ENCODE measurements at regions not wholly inside any gene's neighbourhood (a gene's known extent, or its start where the extent isn't known, plus 50 kb on each side); places are given as distances from the start of the nearest gene placed in this dataset.
A peak's percentile ranks its signal among the peaks of the same experiment; 100 is the strongest.

DNA sequence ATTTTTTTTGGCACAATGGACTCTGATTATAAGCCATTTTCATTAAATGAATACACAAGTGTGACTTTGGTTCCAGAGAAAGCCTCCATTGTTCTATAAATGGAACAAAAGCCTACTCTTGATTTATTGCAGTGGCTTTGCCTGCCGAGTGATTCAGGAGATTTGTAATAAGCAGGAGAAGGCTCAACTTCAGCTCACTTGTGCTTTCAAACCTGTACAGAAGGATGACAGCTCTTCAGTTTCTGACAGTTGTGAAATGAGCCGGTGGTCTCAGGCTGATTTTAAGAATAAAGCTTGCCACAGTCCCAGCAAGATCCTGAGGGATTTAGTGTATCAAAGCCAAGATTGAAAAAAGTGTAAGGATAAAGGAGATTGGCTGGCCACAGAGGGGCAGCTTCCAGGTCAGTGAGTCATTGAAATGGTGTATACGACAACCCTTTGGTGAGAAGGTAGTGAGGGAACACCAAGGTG, 438.8 kb upstream of the TGFBR2 start:
- no peak for DNase-seq (ENCODE audit: low read depth)

DNA sequence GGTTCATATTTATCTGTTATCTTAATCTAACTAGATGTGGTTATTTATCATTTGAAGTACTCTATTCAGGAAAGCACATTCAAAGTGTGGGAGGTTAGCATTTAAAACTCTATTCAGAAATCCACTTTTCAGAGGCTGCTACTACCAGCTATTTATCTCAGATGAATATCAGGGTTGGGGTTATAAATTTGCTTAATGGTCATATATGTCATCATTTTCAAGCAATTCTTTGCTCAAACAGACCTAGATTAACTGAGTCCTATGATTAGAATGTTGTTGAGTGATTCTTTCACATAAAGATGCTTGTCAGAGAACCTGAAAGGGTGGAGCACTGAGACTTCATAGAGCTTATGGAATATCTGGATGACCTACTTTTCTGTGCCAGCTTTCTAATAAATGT, 436.9 kb upstream of the TGFBR2 start:
- DNase-seq (ENCODE audit: low read depth) = no peak

DNA sequence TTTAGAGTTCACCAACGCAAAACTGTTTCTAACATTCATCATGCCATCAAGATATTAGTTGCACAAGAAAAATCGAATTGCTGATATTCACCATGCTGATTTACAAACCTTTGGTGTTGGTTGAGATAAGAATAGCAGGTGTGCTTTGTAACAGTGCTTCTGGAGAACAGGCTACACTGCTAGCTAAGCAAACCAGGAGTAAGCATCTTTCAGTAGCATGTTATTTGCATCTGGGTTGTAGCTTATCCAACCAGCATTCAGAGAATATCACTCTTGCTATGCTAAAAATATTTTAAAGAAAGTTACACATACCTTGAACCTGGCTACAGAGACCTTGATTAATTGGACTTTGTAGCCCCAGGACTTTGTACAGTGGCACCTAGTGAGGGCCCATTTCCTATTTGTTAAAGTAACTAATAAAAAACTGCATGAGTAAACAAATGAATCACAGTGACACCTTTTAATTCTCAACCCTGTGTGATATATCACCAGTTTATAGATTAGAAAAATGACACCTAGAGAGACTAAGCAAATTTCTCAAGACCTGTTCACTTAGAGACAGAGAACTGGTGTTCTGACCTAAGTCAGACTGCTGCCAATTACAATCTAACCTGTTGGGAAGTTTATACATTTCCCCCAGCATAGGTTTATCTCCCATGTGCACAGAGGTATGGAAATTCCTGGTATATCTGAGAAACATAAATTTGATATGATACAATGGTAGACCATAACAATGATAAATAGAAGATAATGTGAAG, 435.5 kb upstream of the TGFBR2 start:
- no peak for DNase-seq (ENCODE audit: low read depth)

DNA sequence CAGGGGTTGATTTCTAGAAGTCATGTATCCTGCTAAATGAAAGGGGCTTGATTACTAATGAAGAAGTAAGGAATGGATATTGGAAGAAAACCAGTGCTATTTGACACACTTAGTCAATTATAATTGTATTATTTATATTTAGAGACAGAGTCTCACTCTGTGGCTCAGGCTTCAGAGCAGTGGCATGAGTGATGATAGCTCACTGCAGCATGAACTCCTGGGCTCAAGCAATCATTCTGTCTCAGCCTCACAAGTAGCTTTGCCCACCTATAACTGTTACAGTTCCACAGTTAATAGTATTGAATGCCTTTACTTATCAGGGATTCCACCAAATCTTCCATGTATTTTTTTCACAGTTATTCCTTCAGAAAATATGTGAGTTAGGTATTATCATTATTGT, 432.0 kb upstream of the TGFBR2 start:
- no peak for DNase-seq (ENCODE audit: low read depth)

DNA sequence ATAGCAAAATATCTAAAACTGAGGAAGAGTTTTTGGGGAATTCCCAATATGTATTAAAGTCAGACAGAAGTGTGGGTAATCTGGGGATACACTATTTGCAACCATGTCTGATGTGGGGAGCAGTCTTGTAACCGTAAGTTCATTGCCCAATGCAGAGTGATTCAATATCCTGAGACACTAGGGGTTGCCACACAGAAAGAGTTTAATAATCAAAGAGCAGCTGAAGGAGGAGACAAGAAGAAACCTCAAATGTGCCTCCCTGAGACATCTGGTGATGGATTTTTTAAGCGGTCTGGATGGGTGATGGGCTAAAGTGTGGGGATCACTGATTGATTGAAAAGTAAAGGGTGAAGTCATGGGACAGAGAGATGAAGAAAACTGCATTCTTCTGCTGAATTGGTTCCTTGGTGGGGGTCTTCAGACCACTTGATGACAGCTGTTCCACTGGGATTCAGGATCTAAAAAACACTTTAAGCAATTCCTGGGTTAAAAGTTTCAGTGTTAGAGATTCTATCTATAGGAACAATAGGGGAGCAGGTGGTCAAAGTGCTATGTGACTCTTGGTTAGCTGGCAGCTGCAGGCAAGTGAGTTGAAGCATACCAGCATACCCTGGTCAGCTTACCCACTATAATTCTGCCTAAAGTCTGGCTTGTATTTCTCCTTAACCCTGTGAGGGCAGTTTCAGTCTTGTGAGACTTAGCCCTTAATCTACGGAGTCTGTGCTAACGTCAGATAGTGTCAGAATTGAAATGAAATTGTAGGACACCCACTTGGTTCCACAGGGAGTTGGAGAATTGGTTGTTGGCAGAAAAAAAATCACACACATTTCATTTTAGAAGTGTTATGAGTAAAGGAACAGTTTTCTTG, 425.9 kb upstream of the TGFBR2 start:
- DNase-seq (ENCODE audit: low read depth) = no peak

DNA sequence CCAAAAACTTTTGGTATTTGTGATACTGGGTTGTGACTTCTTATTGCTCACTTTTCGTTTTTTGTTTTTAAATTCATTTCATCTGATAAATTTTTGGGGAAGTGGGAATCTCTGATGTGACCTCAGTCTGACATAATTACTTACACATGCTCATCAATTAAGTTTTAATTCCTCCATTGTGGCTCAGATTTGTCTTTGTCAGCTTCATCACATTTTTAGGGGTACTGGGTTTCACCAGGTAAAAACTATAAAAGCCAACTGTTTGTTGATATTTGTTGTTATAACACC, 425.3 kb upstream of the TGFBR2 start:
- DNase-seq (ENCODE audit: low read depth) = no peak

DNA sequence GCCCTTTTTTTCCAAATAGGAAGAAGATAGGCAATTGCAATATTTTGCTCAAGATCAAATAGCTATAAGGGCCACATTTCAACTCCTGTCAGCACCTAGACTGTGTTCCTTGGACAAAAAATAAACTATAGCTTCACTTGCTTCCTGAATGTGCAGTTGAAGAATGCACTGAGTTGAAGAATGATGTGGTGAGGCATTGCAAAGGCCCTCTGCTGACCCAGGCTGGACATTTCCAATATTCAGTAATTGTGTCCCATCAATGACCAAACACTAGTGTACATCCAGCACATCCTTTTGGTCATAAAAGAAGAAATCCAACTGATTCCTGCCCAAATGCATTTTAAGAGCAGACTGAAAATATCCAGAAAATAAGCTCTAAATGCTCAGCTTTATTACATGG, 424.8 kb upstream of the TGFBR2 start:
- DNase-seq (ENCODE audit: low read depth) = no peak

DNA sequence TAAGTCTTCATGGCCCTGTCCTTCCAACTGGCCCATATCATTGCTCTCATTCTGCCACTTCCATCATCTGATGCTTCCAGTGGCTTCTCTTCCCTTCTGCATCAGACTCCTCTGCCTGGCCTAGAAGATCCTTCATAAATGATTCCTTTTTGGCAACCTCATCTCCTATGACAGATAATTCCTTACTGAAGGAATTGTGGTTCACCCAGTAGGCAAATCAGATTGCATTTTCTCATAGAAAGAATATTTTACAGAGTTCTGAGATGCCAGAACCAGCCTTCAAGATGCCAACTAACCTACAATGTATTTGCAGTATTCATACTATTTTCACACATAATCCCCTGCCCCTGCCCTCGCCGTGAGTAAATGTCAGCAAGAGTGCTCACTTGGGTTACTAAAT, 423.0 kb upstream of the TGFBR2 start:
- no peak for DNase-seq (ENCODE audit: low read depth)

DNA sequence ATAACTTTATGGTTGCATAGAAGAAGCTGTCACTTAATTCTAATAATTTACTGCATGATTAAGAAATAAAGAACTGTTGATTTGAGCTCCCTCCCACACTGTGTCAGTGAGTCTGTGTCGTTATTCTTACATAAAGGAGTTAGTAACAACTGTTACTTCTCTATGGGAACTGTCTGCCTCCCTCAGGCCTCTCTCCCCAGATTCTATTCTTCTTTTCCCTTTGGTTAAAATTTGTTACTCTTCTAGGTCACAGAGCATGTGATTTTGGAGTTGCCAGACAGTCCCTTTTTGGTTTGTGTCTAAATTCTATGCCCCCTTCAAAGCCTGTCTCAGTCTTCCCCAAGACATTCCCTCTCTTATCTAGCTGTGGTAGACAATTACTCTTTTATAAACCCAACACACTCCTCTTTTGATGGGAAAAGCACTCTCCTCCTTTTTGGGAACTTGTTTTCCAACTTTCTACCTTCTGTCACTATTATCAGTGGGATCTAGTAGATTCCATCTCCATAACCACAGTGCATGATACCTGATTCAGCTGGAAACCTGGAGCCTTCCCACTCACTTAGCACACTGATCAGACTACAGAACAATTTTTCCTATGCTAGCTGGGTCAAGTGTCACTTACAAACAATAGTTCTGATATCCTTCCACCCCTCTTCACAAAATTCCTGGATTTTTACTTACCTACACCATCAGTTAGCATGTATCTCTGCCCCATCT, 422.1 kb upstream of the TGFBR2 start:
- no peak for DNase-seq (ENCODE audit: low read depth)

DNA sequence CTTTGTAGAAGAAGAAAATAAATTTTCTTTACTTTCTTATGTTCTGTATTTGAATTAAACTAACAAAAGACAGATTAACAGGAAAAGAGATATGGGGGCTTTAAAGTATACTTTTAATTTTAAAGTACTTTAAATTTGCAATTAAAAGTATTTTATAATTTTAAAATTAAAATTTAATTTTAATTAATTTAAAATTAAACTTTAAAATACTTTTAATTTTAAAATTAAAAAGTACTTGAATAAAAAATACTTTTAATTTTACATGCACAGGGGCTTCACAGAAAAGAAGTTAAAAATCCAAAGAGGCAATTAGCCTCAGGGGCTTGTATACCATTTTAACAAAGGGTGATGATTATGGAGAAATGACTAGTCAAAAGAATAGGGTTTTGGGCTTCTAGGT, 420.5 kb upstream of the TGFBR2 start:
- DNase-seq (ENCODE audit: low read depth) = no peak

DNA sequence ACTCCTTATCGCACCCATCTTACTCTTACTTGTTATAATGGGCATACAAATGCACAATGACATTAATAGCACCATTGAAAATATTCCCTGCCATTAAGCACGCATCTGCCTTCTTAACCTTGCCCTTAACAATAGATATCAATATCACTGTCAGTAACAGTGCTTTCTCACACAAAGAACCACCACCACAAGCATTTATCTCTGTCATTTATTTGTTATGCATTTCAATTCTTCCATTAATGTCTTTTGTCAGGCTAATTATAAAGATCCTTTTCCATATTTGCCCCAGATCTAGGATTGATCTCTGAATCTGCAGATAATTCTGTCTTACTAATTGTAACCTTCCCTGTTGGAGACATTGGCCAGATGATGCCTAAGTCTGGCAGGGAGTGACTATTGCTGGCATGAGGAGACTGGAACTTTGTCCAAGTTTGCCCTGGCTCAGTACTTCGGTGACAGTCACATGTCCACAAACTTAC, 419.6 kb upstream of the TGFBR2 start:
- DNase-seq (ENCODE audit: low read depth) = no peak

DNA sequence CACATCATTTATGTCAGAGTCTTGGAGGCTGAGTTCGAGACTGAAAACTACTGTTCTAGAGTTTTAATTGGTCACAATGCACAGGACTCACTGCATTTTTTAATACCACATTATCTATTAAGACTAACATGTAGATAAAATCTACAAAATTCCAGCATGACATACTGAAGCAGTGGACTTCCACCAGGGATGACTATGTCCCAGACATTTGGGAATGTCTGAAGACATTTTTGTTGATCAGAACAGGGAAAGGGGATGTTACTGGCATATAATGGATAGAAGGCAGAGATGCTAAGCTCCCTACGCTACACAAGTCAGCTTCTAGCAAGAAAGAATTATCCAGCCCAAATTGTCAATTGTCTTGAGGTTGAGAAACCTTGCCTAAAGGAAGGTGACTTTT, 419.0 kb upstream of the TGFBR2 start:
- DNase-seq (ENCODE audit: low read depth) = no peak

DNA sequence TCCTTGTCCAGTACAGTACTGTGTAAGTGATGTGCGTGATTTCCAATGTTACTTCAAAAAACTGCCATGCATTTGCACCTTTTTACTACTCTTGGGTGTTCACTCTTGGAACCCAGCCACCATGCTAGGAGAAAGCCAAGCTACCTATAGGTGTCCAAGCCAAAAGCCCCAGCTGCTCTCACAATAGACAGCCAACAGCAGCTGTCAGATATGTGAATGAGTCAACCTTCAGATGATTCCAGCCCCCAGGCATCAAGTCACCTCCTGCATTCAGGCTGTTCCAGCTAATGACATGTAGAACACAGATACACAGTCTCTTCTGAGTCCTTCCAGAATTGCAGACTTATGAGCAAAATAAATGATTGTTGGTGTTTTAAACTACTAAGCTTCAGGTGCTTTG, 417.7 kb upstream of the TGFBR2 start:
- no peak for DNase-seq (ENCODE audit: low read depth)

DNA sequence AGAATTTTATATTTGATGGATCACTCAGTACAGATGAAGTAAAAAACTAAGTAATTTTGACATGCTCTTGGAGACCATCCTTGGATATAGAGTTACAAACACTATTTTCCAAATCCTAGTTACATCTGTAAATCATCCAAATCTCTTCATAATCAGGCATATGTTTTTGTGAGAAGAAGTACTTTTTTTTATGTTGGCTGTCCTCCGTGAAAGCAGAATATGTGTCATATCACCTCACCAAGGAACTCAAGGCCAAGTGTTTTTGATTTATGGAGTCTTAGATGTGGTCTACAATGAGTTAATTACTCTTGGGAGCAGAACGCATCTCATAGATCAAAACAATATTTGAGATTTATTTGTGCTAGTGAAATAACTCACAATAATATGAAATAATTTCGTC, 416.5 kb upstream of the TGFBR2 start:
- no peak for DNase-seq (ENCODE audit: low read depth)

DNA sequence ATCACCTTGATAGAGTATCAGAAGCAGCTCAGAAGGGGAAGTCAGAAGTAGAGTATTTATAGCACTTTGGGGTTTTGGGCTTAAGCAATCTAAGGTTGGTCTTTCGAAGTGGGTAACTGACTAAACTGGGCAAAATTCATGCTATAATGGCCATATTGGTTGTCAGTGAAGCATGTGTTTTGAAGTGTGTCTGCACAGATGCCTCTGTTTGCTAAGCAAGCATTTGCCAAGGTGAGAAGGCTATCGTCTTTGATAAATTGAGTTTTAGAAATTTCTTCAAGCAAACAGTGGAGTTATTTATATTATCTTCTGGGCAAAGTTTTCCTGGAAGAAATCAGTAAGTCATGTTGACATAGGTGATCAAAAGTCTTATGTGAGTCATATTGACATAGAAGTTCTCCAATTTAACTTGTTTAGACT, 412.8 kb upstream of the TGFBR2 start:
- no peak for DNase-seq (ENCODE audit: low read depth)

DNA sequence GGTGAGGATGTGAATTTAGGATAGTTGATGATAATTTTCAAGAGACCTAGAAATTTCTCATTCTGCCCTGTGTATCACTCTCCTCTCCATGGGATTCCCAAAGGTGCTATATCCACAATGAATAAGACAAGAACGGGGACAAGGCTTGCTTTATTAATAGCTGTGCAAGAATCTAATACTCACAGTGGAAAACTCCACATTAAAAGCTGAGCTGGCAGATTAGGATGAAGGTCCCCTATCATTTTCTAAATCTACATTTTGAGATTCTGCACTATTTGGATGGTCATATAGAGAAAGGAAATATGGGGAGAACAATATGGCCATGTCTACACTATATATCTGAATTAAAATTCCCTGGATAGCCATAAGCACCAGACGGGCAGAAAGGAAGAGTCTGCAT, 411.0 kb upstream of the TGFBR2 start:
- no peak for DNase-seq (ENCODE audit: low read depth)

DNA sequence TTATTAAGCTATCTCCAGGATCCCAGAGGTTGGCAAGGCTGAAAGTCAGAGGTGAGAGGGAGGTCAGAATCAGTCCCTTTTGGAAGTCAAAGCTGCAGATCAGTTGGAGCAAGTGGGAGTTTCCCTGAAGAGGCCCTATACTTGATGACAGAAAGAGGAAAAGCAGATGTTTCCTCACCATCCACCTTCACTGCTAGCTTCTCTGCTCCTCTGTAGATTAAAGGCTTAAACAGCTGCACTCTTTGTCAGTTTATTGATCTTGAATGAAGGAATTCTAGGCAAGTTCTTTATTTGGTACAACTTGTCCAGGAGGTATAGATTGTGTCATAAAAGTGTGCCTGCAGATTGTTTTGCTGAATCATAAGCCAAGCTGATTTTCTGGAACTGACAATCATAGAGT, 408.2 kb upstream of the TGFBR2 start:
- no peak for DNase-seq (ENCODE audit: low read depth)

DNA sequence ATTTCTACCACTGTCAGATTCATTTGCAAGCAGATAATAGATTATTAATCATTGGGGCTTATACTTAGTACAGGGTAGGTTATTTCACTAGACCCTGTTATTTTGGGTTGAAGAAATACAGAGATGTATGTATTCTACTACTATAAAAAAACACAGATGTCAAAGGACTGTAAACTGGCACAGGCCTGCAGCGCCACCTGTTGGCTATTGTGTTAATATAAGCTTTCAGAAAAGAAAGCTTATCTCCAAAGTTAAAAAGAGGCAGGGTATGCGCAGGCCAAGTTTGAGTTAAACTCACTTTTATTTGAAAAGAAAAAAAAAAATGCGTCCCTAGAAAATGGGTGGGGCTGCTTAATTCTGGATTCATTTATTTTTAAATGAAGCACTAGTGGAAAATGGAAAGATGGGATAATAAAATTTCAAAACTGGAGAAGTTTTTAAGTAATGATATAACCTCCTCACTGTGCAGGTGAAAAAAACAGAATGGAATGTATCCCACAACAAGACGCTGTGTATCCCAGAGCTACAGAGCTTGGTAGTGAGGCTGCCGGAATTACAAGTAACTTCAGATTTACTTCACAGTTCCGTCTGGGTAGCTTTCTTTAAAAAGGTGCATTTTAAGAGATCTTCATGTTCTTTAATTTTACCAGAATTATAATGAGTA, 407.2 kb upstream of the TGFBR2 start:
- peak; percentile 37 for DNase-seq (ENCODE audit: low read depth)

DNA sequence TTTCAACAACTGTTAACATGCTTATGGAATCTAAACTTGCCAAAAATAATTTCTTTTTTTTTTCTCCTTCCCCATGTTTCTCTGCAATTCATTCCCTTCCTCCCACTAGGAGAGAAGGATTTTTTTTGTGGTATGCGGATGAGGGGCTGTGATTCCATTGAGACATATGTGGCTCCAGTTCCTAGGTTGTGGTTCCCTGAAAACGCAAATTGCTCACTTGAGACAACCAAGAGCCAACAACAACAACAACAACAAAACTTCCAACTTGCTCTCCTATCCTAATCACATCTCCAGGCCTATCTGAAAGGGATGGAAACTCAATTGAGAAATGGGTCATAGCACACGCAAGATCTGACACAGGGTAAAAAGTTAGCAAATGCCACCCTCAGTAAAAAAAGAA, 406.5 kb upstream of the TGFBR2 start:
- no peak for DNase-seq (ENCODE audit: low read depth)

DNA sequence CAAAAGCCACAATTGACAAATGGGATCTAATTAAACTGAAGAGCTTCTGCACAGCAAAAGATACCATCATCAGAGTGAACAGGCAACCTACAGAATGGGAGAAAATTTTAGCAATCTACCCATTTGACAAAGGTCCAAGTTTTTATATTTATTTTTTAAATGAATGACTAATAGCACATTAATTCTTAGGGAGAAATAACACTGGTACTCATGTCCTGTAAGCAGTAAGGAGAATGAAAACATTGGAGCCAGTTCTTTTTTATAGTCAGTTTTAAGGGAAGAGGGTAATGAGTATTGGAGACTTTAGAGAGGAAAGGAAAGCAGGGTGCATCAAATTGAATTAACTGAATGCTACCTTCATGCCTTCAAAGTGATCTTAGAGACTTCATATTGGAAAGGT, 404.7 kb upstream of the TGFBR2 start:
- DNase-seq (ENCODE audit: low read depth) = no peak

DNA sequence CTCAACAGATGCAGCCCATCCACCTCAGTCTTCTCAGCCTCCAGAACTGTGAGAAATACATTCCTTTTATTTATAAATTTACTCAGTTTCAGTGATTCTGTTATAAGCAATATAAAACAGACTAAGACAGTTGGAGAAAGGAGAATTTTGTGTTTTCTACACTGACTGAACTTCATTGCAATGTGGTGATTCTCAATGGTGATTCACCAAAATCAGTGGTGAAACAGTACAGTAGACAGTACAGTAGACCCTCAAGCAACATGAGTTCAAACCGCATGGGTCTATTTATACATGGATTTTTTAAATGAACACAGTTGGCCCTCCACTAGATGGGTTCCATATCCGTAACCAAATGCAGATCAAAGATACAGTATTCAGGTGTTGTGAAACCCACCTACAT, 403.1 kb upstream of the TGFBR2 start:
- DNase-seq (ENCODE audit: low read depth) = no peak

DNA sequence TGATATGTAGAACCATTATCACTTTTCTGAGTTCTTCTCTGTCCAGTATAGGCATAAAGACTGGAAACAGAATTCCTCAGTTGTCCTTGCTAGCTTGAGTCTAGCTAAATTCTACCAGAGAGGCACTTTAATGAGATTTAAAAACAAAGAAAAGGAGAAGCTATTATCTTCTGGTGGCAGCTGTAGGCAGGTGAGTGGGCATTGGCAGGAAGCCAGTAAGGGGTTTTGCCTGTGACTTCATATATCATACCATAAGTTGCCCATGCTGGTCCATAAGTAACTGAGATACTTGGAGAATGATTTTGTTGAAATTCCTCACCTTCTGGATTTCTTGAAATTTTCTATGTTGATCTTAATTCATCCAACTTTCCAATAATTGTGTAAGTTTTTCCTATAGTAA, 402.3 kb upstream of the TGFBR2 start:
- DNase-seq (ENCODE audit: low read depth) = no peak
